GM12878 (cell line): ENCODE measurements at regions not wholly inside any gene's neighbourhood (a gene's known extent, or its start where the extent isn't known, plus 50 kb on each side); places are given as distances from the start of the nearest gene placed in this dataset.

Experiments used
- ATAC-seq: fragments of 200-7000 bp; cut with Tn5 transposase; 3 replicates; pipeline ENCODE4 v1.9.1; 2020; ENCODE audit warnings: mild to moderate bottlenecking, moderate library complexity
- BruUV-seq: library from RNA; stranded (reverse); fragments of 400-500 nt; replicated peaks from 2 replicates; lab custom pipeline; 2021; lab: Mats Ljungman, UMichigan
- CTCF ChIA-PET: fragments of 300-600 bp; sonication (Branson Sonifier 250); formaldehyde crosslinking; extraction: SDS; loops from one replicate; lab custom pipeline; 2021; ENCODE audit warnings: inconsistent platforms; lab: Yijun Ruan, JAX
- POLR2A ChIA-PET: fragments of 350-600 bp; formaldehyde crosslinking; extraction: SDS; loops from one replicate; lab custom pipeline; 2021; ENCODE audit warnings: inconsistent platforms; lab: Charles Lee
- RAD21 ChIA-PET: fragments of 300-600 bp; sonication (Branson Sonifier 250); formaldehyde crosslinking; loops from one replicate; lab custom pipeline; 2023; ENCODE audit warnings: antibody characterized with exemption; ENCODE audit not compliant: unreplicated experiment; lab: Charles Lee
- SMC1A ChIA-PET: fragments of 300-600 bp; sonication (Branson Sonifier 250); formaldehyde crosslinking; loops from one replicate; lab custom pipeline; 2023; ENCODE audit not compliant: unreplicated experiment, uncharacterized antibody; lab: Charles Lee
- DNase-seq: peaks from one replicate; pipeline ENCODE4 v3.0.0-alpha.2; 2011; ENCODE audit warnings: low read depth, low spot score
- FAIRE-seq: peaks from 3 replicates; lab custom pipeline; 2011; peaks lifted over from hg19 to GRCh38; lab: Jason Lieb, UNC
- H2AFZ ChIP-seq: 2 replicates; pipeline ENCODE4 v1.6.0; 2011; ENCODE audit warnings: low read depth, low read length, control low read depth; ENCODE audit not compliant: control insufficient read depth
- H3K27ac ChIP-seq: 2 replicates; pipeline ENCODE4 v1.5.1; 2011; ENCODE audit warnings: control low read depth; ENCODE audit not compliant: control insufficient read depth, insufficient read depth
- H3K27me3 ChIP-seq, 2 experiments: replicated peaks in 1 of 2; 2 replicates each; pipeline versions ENCODE4 v1.6.0 to v1.6.1; 2011; ENCODE audit warnings: low read length in 1 of 2; ENCODE audit not compliant: control insufficient read depth in 2 of 2, insufficient read depth in 2 of 2
- H3K36me3 ChIP-seq, 2 experiments: 2 replicates each; pipeline ENCODE4 v1.5.1; 2011; ENCODE audit warnings: low read length in 1 of 2; ENCODE audit not compliant: control insufficient read depth in 2 of 2, insufficient read depth in 2 of 2
- H3K4me1 ChIP-seq: 2 replicates; pipeline ENCODE4 v1.6.1; 2011; ENCODE audit warnings: mild to moderate bottlenecking, low read length, moderate library complexity, mixed read lengths; ENCODE audit not compliant: control insufficient read depth, insufficient read depth
- H3K4me2 ChIP-seq: 2 replicates; pipeline ENCODE4 v1.6.0; 2011; ENCODE audit warnings: control low read depth; ENCODE audit not compliant: control insufficient read depth, insufficient read depth
- H3K4me3 ChIP-seq: fragments of 200-600 bp; sonication (generic); 2 replicates; pipeline ENCODE4 v1.5.1; 2016
- H3K79me2 ChIP-seq: 2 replicates; pipeline ENCODE4 v1.6.0; 2011; ENCODE audit warnings: low read length; ENCODE audit not compliant: control insufficient read depth, insufficient read depth
- H3K9ac ChIP-seq: 2 replicates; pipeline ENCODE4 v1.8.0; 2011; ENCODE audit warnings: low read length, control low read depth, mixed read lengths; ENCODE audit not compliant: control insufficient read depth, insufficient read depth
- H3K9me3 ChIP-seq: replicated peaks from 3 replicates; pipeline ENCODE4 v1.5.1; 2011; ENCODE audit warnings: mild to moderate bottlenecking, low read length; ENCODE audit not compliant: control insufficient read depth, insufficient read depth
- H4K20me1 ChIP-seq: 2 replicates; pipeline ENCODE4 v1.6.0; 2011; ENCODE audit not compliant: control insufficient read depth, insufficient read depth
- BRCA1 ChIP-seq: IDR thresholded peaks from 2 replicates; pipeline ENCODE4 v1.6.1; 2011; ENCODE audit warnings: low read depth, low read length, improper control_type of control experiment
- CBX5 ChIP-seq: sonication (generic); IDR thresholded peaks from 2 replicates; pipeline ENCODE4 v1.6.1; 2016; ENCODE audit warnings: low read depth, moderate library complexity, mild to moderate bottlenecking, inconsistent platforms
- ESRRA ChIP-seq: IDR thresholded peaks from 2 replicates; pipeline ENCODE4 v1.6.1; 2012; ENCODE audit warnings: mild to moderate bottlenecking, low read length, improper control_type of control experiment
- FOXK2 ChIP-seq: fragments of 450-650 bp; IDR thresholded peaks from 2 replicates; pipeline ENCODE4 v1.6.1; 2017; ENCODE audit warnings: mild to moderate bottlenecking, moderate library complexity
- GABPA ChIP-seq: IDR thresholded peaks from 2 replicates; pipeline ENCODE4 v1.6.1; 2014; ENCODE audit warnings: antibody characterized with exemption, low read depth, mild to moderate bottlenecking, inconsistent platforms
- HCFC1 ChIP-seq: fragments of 150-350 bp; IDR thresholded peaks from 2 replicates; pipeline ENCODE4 v1.6.1; 2014; ENCODE audit warnings: low read length
- IRF4 ChIP-seq: IDR thresholded peaks from 2 replicates; pipeline ENCODE4 v1.6.1; 2011; ENCODE audit warnings: low read depth, low read length
- LARP7 ChIP-seq: fragments of 450-650 bp; IDR thresholded peaks from 2 replicates; pipeline ENCODE4 v1.6.1; 2017; ENCODE audit warnings: mild to moderate bottlenecking
- NFYA ChIP-seq: IDR thresholded peaks from 2 replicates; pipeline ENCODE4 v1.6.1; 2011; ENCODE audit warnings: low read depth, mild to moderate bottlenecking, low read length, improper control_type of control experiment, borderline replicate concordance
- NR2C1 ChIP-seq: fragments of 450-650 bp; IDR thresholded peaks from 2 replicates; pipeline ENCODE4 v1.6.1; 2017; ENCODE audit warnings: antibody characterized with exemption, mild to moderate bottlenecking, moderate library complexity
- NRF1 ChIP-seq: conservative IDR thresholded peaks from 2 replicates; pipeline ENCODE4 v1.6.1; 2011; ENCODE audit warnings: mild to moderate bottlenecking, low read depth, low read length, improper control_type of control experiment
- PML ChIP-seq: IDR thresholded peaks from 2 replicates; pipeline ENCODE4 v1.6.1; 2012; ENCODE audit warnings: low read length, inconsistent platforms
- RBBP5 ChIP-seq: fragments of 200-600 bp; sonication (generic); conservative IDR thresholded peaks from 2 replicates; pipeline ENCODE4 v1.6.1; 2016
- RFX5 ChIP-seq: IDR thresholded peaks from 2 replicates; pipeline ENCODE4 v1.6.1; 2011; ENCODE audit warnings: low read depth, low read length, improper control_type of control experiment
- ZNF217 ChIP-seq: fragments of 450-650 bp; IDR thresholded peaks from 2 replicates; pipeline ENCODE4 v1.6.1; 2017; ENCODE audit warnings: antibody characterized with exemption, mild to moderate bottlenecking
- WGBS: methylation state at CpG from one replicate; pipeline ENCODE4 v1.1.6; 2016; ENCODE audit warnings: low lambda C conversion rate; ENCODE audit not compliant: insufficient replicate concordance, insufficient coverage; ENCODE audit errors: missing lambda C conversion rate; 5-methylcytosine and 5-hydroxymethylcytosine counted together
- in situ Hi-C: fragments of 300-500 bp; cut with MboI; formaldehyde crosslinking; loops from 9 replicates; pipeline ENCODE4 v1.14.3; 2018; ENCODE audit warnings: mixed read lengths
- intact Hi-C: fragments of 100-400 bp; cut with micrococcal nuclease; formaldehyde crosslinking; loops from one replicate; pipeline ENCODE4 v1.14.2; 2022; ENCODE audit not compliant: unreplicated experiment
- TF ChIP-seq, protein P1 (sequence below): fragments of 450-650 bp; conservative IDR thresholded peaks from 2 replicates; pipeline ENCODE4 v1.6.1; 2017; ENCODE audit warnings: mild to moderate bottlenecking, moderate library complexity
- TF ChIP-seq, protein P2 (sequence below): fragments of 450-650 bp; IDR thresholded peaks from 2 replicates; pipeline ENCODE4 v1.6.1; 2016; ENCODE audit warnings: mild to moderate bottlenecking

DNA sequence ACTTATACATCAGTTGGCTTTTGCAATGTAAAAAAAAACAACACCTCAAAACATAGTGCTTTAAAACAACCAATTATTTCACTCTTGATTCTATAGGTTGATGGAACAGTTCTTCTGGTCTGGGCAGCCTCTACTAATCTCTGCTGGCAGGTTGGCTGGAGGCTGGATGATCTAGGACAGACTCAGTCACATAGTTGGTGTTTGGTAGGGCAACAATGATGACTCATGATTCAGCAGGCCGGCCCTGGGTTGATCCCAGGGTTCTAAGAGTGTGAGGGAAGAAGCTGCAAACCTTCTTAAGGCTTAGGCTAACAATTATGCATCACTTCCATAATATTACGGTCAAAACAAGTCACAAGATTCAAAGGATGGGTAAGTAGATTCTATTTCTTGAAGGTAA is 558.2 kb downstream of the ZNF674 start:
- H4K20me1 ChIP-seq: no peaks in the 10 kb centered on the region; the same call in 1 of the 2 replicates
- H3K79me2 ChIP-seq: no peaks in the 10 kb centered on the region
- TF ChIP-seq ESRRA (no peak), GABPA (no peak), HCFC1 (no peak), RBBP5 (no peak), NR2C1 (no peak)
- TF ChIP-seq, protein P1, sequence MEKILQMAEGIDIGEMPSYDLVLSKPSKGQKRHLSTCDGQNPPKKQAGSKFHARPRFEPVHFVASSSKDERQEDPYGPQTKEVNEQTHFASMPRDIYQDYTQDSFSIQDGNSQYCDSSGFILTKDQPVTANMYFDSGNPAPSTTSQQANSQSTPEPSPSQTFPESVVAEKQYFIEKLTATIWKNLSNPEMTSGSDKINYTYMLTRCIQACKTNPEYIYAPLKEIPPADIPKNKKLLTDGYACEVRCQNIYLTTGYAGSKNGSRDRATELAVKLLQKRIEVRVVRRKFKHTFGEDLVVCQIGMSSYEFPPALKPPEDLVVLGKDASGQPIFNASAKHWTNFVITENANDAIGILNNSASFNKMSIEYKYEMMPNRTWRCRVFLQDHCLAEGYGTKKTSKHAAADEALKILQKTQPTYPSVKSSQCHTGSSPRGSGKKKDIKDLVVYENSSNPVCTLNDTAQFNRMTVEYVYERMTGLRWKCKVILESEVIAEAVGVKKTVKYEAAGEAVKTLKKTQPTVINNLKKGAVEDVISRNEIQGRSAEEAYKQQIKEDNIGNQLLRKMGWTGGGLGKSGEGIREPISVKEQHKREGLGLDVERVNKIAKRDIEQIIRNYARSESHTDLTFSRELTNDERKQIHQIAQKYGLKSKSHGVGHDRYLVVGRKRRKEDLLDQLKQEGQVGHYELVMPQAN: no peak
- TF ChIP-seq, all 136 proteins: peak for 0
- no peak for FAIRE-seq
- DNase-seq: no peak
- ChIA-PET SMC1A (no interaction called here), POLR2A (no interaction called here), CTCF (no interaction called here), RAD21 (no interaction called here)
- in situ Hi-C loops (no loop called here), intact Hi-C loops (no loop called here)
- Histone ChIP-seq H3K4me2 (no peak overlapping the region), H2AFZ (no peak overlapping the region), H3K4me1 (no peaks in the 10 kb centered on the region), H3K9ac (no peak overlapping the region), H3K36me3 (no peaks in the 10 kb centered on the region), H3K27me3 (no peaks in the 10 kb centered on the region), H3K4me3 (no peak overlapping the region), H3K9me3 (no peaks in the 10 kb centered on the region), H3K27ac (no peak overlapping the region)
- no peak for ATAC-seq
- no TSS peak for BruUV-seq
- 0% methylated on average over 2 of the region's 2 CpGs for WGBS

DNA sequence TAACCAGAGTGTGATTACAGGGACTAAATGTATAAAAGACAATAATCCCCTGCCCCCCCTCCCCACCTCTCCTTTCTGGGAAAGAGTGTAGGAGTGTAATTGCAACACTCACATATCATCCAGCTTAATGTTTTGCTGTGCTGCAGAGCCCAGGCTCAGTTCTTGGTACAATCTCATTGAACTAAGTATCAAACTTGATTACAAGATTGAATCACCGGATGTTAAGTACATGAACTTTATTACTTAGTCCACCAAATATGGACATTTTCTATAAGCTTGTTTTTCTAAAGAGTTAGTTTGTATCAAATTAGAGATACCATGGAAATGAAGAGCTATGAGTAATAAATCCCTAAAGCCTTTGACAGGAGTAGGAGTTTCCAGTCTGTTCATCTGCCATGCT is 559.1 kb downstream of the ZNF674 start:
- Histone ChIP-seq H3K4me1 (no peaks in the 10 kb centered on the region), H3K27me3 (no peaks in the 10 kb centered on the region), H3K27ac (no peak overlapping the region), H3K4me3 (no peak overlapping the region), H4K20me1 (no peaks in the 10 kb centered on the region; the same call in 1 of the 2 replicates), H3K9me3 (no peaks in the 10 kb centered on the region), H3K9ac (no peak overlapping the region), H2AFZ (no peak overlapping the region), H3K79me2 (no peaks in the 10 kb centered on the region), H3K4me2 (no peak overlapping the region), H3K36me3 (no peaks in the 10 kb centered on the region)
- in situ Hi-C loops (no loop called here), intact Hi-C loops (no loop called here)
- BruUV-seq: no TSS peak
- 36% methylated on average over 1 of the region's 1 CpG for WGBS
- SMC1A ChIA-PET: no interaction called here
- RAD21 ChIA-PET: no interaction called here
- CTCF ChIA-PET: no interaction called here
- no peak for DNase-seq
- POLR2A ChIA-PET: no interaction called here
- no peak for ATAC-seq
- FAIRE-seq: no peak
- TF ChIP-seq, protein P2, sequence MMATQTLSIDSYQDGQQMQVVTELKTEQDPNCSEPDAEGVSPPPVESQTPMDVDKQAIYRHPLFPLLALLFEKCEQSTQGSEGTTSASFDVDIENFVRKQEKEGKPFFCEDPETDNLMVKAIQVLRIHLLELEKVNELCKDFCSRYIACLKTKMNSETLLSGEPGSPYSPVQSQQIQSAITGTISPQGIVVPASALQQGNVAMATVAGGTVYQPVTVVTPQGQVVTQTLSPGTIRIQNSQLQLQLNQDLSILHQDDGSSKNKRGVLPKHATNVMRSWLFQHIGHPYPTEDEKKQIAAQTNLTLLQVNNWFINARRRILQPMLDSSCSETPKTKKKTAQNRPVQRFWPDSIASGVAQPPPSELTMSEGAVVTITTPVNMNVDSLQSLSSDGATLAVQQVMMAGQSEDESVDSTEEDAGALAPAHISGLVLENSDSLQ: no peak
- TF ChIP-seq LARP7 (no peak), PML (no peak), FOXK2 (no peak), IRF4 (no peak), CBX5 (no peak), NRF1 (no peak), BRCA1 (no peak), RFX5 (no peak), NFYA (no peak), ZNF217 (no peak)
